NB4 (cell line): ENCODE measurements at regions not wholly inside any gene's neighbourhood (a gene's known extent, or its start where the extent isn't known, plus 50 kb on each side); places are given as distances from the start of the nearest gene placed in this dataset.

Source experiments
- MYC ChIP-seq: IDR thresholded peaks from 2 replicates; pipeline ENCODE4 v1.6.1; 2011; ENCODE audit warnings: low read depth, low read length
- POLR2A ChIP-seq: IDR thresholded peaks from 2 replicates; pipeline ENCODE4 v1.6.1; 2011; ENCODE audit warnings: mild to moderate bottlenecking; ENCODE audit not compliant: insufficient read length; ENCODE audit errors: extremely low read depth
- TF ChIP-seq, protein P1 (sequence below): IDR thresholded peaks from one replicate; pipeline ENCODE4 v1.5.1; 2012; ENCODE audit warnings: low read depth, low read length
- TF ChIP-seq, protein P2 (sequence below): IDR thresholded peaks from 2 replicates; pipeline ENCODE4 v1.6.1; 2011; ENCODE audit warnings: low read depth, low read length

- TF ChIP-seq, protein P1, sequence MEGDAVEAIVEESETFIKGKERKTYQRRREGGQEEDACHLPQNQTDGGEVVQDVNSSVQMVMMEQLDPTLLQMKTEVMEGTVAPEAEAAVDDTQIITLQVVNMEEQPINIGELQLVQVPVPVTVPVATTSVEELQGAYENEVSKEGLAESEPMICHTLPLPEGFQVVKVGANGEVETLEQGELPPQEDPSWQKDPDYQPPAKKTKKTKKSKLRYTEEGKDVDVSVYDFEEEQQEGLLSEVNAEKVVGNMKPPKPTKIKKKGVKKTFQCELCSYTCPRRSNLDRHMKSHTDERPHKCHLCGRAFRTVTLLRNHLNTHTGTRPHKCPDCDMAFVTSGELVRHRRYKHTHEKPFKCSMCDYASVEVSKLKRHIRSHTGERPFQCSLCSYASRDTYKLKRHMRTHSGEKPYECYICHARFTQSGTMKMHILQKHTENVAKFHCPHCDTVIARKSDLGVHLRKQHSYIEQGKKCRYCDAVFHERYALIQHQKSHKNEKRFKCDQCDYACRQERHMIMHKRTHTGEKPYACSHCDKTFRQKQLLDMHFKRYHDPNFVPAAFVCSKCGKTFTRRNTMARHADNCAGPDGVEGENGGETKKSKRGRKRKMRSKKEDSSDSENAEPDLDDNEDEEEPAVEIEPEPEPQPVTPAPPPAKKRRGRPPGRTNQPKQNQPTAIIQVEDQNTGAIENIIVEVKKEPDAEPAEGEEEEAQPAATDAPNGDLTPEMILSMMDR: no peak
- TF ChIP-seq POLR2A (no peak), MYC (no peak)
- TF ChIP-seq, protein P2, sequence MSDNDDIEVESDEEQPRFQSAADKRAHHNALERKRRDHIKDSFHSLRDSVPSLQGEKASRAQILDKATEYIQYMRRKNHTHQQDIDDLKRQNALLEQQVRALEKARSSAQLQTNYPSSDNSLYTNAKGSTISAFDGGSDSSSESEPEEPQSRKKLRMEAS: no peak
Observed at GRCh38 chr11:15326520-15326919, 211.8 kb downstream of the INSC start.
